ENCODE measurements at regions not wholly inside any gene's neighbourhood (a gene's known extent, or its start where the extent isn't known, plus 50 kb on each side); places are given as distances from the start of the nearest gene placed in this dataset.
A peak's percentile ranks its signal among the peaks of the same experiment; 100 is the strongest.

DNA sequence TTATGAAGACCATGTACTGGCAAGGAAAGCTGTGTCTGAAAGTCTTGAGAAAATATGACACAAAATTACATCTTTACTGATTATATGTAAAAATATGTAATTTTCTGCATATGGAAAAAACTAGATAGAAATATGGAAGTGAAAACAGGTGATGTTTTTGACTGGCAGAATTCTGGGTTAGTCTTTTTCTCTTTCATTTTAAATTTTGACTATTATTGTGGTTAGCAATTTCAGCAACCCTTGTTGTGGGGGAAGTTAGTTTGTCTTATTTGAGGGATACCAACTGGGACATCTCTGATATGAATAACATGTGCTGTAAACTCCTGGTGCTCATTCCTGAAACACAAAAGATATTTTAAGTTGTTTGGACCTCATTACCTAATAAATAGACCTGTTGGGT lies 49.9 kb upstream of the CPEB2 start:
- TF ChIP-seq, protein P1, sequence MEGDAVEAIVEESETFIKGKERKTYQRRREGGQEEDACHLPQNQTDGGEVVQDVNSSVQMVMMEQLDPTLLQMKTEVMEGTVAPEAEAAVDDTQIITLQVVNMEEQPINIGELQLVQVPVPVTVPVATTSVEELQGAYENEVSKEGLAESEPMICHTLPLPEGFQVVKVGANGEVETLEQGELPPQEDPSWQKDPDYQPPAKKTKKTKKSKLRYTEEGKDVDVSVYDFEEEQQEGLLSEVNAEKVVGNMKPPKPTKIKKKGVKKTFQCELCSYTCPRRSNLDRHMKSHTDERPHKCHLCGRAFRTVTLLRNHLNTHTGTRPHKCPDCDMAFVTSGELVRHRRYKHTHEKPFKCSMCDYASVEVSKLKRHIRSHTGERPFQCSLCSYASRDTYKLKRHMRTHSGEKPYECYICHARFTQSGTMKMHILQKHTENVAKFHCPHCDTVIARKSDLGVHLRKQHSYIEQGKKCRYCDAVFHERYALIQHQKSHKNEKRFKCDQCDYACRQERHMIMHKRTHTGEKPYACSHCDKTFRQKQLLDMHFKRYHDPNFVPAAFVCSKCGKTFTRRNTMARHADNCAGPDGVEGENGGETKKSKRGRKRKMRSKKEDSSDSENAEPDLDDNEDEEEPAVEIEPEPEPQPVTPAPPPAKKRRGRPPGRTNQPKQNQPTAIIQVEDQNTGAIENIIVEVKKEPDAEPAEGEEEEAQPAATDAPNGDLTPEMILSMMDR (IDR thresholded peaks at IDR 0.05; ENCODE audit: low read length): no peak
- TF ChIP-seq EZH2phosphoT487 (IDR thresholded peaks at IDR 0.05; ENCODE audit: low read length) (no peak), EZH2 (optimal IDR thresholded peaks at IDR 0.05; ENCODE audit: low read depth, low read length) (no peak)

More for the DNA sequence above, 49.9 kb upstream of the CPEB2 start:
- no peaks in the 10 kb centered on the region for H4K20me1 ChIP-seq (ENCODE audit: insufficient read depth, low read length)
- no peaks in the 10 kb centered on the region for H3K79me2 ChIP-seq (ENCODE audit: low read length)
- no peak overlapping the region for H3K9ac ChIP-seq (ENCODE audit: low read length)
- no peak overlapping the region for H3K4me3 ChIP-seq (ENCODE audit: low read length)
- no peaks in the 10 kb centered on the region for H3K27me3 ChIP-seq (replicated peaks; ENCODE audit: insufficient read depth, low read length)
- no peaks in the 10 kb centered on the region for H3K9me3 ChIP-seq (replicated peaks; ENCODE audit: insufficient read depth, low read length)
- no peaks in the 10 kb centered on the region for H3K9me2 ChIP-seq (replicated peaks; ENCODE audit: insufficient read depth, low read length)
- peak; percentile 15 for DNase-seq
- no peak overlapping the region for H2AFZ ChIP-seq (ENCODE audit: low read length)
- H3K4me2 ChIP-seq (ENCODE audit: low read depth, low read length): peak overlapping the region; percentile 1; the same call in 1 of the 2 replicates
- H3K27ac ChIP-seq (ENCODE audit: low read length): peak overlapping the region; percentile 24; the same call in 1 of the 2 replicates
- H3F3A ChIP-seq (ENCODE audit: insufficient read depth, low read length): no peaks in the 10 kb centered on the region
- peaks cover 7% of the 10 kb centered on the region; the same call in 1 of the 2 replicates for H3K4me1 ChIP-seq (ENCODE audit: low read length)
- H3K36me3 ChIP-seq (replicated peaks; ENCODE audit: insufficient read depth, low read length): no peaks in the 10 kb centered on the region

Measured in MM.1S (cell line).